LNCaP clone FGC (cell line): ENCODE measurements at regions not wholly inside any gene's neighbourhood (a gene's known extent, or its start where the extent isn't known, plus 50 kb on each side); places are given as distances from the start of the nearest gene placed in this dataset.
A peak's percentile ranks its signal among the peaks of the same experiment; 100 is the strongest.

Source experiments
- DNase-seq: peaks from one replicate; pipeline ENCODE4 v3.0.0-alpha.2; 2011; ENCODE audit warnings: low read depth
- H3K4me3 ChIP-seq: 2 replicates; pipeline ENCODE4 v1.5.1; 2011; ENCODE audit warnings: mild to moderate bottlenecking, low read depth, low read length, control low read depth
- CTCF ChIP-seq: IDR thresholded peaks from 2 replicates; pipeline ENCODE4 v1.5.1; 2012; ENCODE audit warnings: mild to moderate bottlenecking; ENCODE audit not compliant: control insufficient read depth, insufficient read depth; ENCODE audit errors: extremely low read depth

GRCh38 chr20:59525500-59526241, 78.7 kb upstream of the PHACTR3 start:
- TF ChIP-seq CTCF: peak; percentile 78
- DNase-seq: no peak
- no peak overlapping the region for H3K4me3 ChIP-seq

- no peak for DNase-seq
- H3K4me3 ChIP-seq: no peak overlapping the region
- peak; percentile 15; the same call in 1 of the 2 replicates for TF ChIP-seq CTCF
These were observed 77.8 kb upstream of the PHACTR3 start for GRCh38 chr20:59526242-59527225.

- DNase-seq: no peak
- no peak for TF ChIP-seq CTCF
These were observed 73.6 kb upstream of the PHACTR3 start for GRCh38 chr20:59530782-59531181.

GRCh38 chr20:59537991-59538390, 66.3 kb upstream of the PHACTR3 start:
- no peak overlapping the region for H3K4me3 ChIP-seq
- TF ChIP-seq CTCF: no peak
- DNase-seq: no peak

More at GRCh38 chr20:59530782-59531181, 73.6 kb upstream of the PHACTR3 start:
- no peak overlapping the region for H3K4me3 ChIP-seq

GRCh38 chr20:59547596-59547995, 56.7 kb upstream of the PHACTR3 start:
- no peak overlapping the region for H3K4me3 ChIP-seq
- DNase-seq: no peak
- TF ChIP-seq CTCF: no peak
